ENCODE measurements at regions not wholly inside any gene's neighbourhood (a gene's known extent, or its start where the extent isn't known, plus 50 kb on each side); places are given as distances from the start of the nearest gene placed in this dataset.
"Not testable (repeated sequence)": the region's sequence is repeated elsewhere in the genome, so short reads cannot be mapped to it uniquely, and the experiment has no call there.

GRCh38 chr3:181265750-181266333, 276.3 kb upstream of the DNAJC19 start:
- no peak for DNase-seq (ENCODE audit: low spot score)

GRCh38 chr3:181264486-181264885, 274.9 kb upstream of the DNAJC19 start:
- no peak for DNase-seq (ENCODE audit: low spot score)

- no peak for DNase-seq (ENCODE audit: low spot score)
Observed at GRCh38 chr3:181253796-181254195, 264.3 kb upstream of the DNAJC19 start.

- DNase-seq (ENCODE audit: low spot score) = no peak
Observed at GRCh38 chr3:181252631-181253030, 263.1 kb upstream of the DNAJC19 start.

GRCh38 chr3:181250714-181251113, 261.2 kb upstream of the DNAJC19 start:
- no peak for DNase-seq (ENCODE audit: low spot score)

GRCh38 chr3:181239441-181239840, 249.9 kb upstream of the DNAJC19 start:
- no peak for DNase-seq (ENCODE audit: low spot score)

GRCh38 chr3:181230258-181230657, 240.7 kb upstream of the DNAJC19 start:
- no peak for DNase-seq (ENCODE audit: low spot score)

- DNase-seq (ENCODE audit: low spot score) = no peak
Observed at GRCh38 chr3:181213347-181213746, 223.8 kb upstream of the DNAJC19 start.

GRCh38 chr3:181212271-181212670, 222.7 kb upstream of the DNAJC19 start:
- no peak for DNase-seq (ENCODE audit: low spot score)

GRCh38 chr3:181210275-181210674, 220.7 kb upstream of the DNAJC19 start:
- DNase-seq (ENCODE audit: low spot score) = peak; percentile 8

- DNase-seq (ENCODE audit: low spot score) = no peak
Observed at GRCh38 chr3:181189556-181189955, 200.0 kb upstream of the DNAJC19 start.

- DNase-seq (ENCODE audit: low spot score) = no peak
Observed at GRCh38 chr3:181183764-181184163, 194.2 kb upstream of the DNAJC19 start.

- DNase-seq (ENCODE audit: low spot score) = not testable (repeated sequence)
Observed at GRCh38 chr3:181183057-181183456, 193.5 kb upstream of the DNAJC19 start.

GRCh38 chr3:181178991-181179390, 189.5 kb upstream of the DNAJC19 start:
- DNase-seq (ENCODE audit: low spot score) = no peak

- peak; percentile 41 for DNase-seq (ENCODE audit: low spot score)
Observed at GRCh38 chr3:181176601-181177000, 187.1 kb upstream of the DNAJC19 start.

GRCh38 chr3:181174676-181175233, 185.2 kb upstream of the DNAJC19 start:
- DNase-seq (ENCODE audit: low spot score) = no peak

GRCh38 chr3:181174022-181174421, 184.5 kb upstream of the DNAJC19 start:
- no peak for DNase-seq (ENCODE audit: low spot score)

- DNase-seq (ENCODE audit: low spot score) = no peak
Observed at GRCh38 chr3:181173227-181173626, 183.7 kb upstream of the DNAJC19 start.

- DNase-seq (ENCODE audit: low spot score) = no peak
Observed at GRCh38 chr3:181134873-181135272, 145.3 kb upstream of the DNAJC19 start.

GRCh38 chr3:181133832-181134231, 144.3 kb upstream of the DNAJC19 start:
- no peak for DNase-seq (ENCODE audit: low spot score)

- no peak for DNase-seq (ENCODE audit: low spot score)
Observed at GRCh38 chr3:181105646-181106045, 116.1 kb upstream of the DNAJC19 start.

- DNase-seq (ENCODE audit: low spot score) = no peak
Observed at GRCh38 chr3:181103605-181104004, 114.1 kb upstream of the DNAJC19 start.

GRCh38 chr3:181086011-181086410, 96.5 kb upstream of the DNAJC19 start:
- no peak for DNase-seq (ENCODE audit: low spot score)

- no peak for DNase-seq (ENCODE audit: low spot score)
Observed at GRCh38 chr3:181081930-181082329, 92.4 kb upstream of the DNAJC19 start.
